NCI-H345 treated with DMSO at 0.1 percent for 48 hours (cell line): ENCODE measurements at regions not wholly inside any gene's neighbourhood (a gene's known extent, or its start where the extent isn't known, plus 50 kb on each side); places are given as distances from the start of the nearest gene placed in this dataset.
"Not testable (repeated sequence)": the region's sequence is repeated elsewhere in the genome, so short reads cannot be mapped to it uniquely, and the experiment has no call there.

Experiments used
- DNase-seq: peaks from one replicate; lab custom pipeline; 2025; ENCODE audit not compliant: unreplicated experiment; lab: John Stamatoyannopoulos, UW

DNA sequence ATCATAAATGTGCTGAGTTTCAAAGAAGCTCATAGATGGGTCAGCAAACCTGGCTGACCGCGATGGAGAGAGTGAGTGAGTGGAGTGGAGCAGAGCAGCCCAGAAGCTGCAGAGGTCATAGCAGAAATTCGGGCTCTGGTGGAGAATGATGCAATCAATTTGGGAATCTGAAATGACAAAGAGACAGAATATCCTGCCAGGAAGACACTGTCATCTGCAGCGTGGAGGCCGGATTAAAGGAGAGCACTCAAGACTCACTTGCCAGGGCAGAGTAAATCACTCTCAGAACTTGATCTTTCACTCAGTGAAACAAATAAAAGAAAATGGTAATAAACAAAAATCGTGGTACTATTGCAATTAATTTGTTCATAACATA, 109.6 kb upstream of the RREB1 start:
- DNase-seq: no peak

DNA sequence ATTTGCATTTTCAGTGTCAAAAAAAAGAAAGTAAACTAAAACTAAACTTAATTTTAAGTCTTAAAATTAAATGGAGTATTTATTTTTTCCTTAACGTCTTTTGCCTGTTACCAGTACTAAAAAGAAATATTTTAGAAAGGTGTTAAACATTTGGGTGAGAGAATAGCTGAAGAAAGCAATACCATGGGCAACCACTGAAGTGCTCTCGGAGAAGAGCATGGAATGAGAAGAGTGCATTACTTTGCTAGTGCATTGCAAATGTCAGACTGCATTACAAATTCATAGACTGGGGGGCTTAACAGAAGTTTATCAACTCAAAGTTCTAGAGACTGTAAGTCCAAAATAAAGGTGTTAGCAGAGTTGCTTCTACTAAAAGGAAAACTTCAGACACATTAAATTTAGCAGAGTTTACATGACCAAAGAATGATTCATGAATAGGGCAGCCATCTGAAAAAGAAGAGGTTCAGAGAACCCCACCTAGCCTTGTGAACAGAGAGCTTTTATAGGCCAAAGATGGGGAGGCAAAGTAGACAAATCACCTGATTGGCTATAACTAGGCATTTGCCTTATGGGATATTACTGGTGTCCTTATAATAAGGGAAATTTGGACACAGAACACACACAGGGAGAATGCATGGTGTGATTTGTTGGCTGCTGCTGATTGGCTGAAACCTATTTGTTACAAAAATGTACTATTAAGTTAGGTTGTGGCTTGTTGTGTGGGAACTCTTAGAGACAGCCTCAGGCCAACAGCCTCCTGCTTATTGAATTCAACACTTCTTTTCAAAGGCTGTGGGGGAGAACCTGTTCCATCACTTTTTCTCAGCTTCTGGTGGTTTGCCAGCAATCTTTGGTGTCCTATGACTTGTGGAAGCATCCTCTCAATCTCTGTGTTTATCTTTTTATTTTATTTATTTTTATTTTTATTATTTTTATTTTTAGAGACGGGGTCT, 106.7 kb upstream of the RREB1 start:
- DNase-seq: no peak

DNA sequence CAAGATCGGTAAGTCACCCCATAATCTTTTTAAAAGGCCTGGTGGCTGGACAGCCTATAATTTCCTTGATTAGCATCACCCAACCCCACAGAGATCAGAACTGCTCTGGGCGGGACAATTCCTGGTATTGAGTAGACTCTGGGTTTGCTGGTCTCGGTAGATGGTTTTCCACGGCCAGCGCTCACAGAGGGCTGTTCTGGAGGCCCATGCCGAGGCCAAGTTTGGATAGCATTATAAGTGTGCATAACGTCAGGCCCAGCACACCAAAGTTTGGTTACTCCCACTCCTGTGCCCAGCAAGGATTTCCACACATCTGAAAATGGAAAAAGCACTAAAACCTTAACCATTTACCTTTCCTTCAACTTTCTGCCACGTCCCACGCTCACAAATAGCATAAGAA, 104.7 kb upstream of the RREB1 start:
- no peak for DNase-seq

DNA sequence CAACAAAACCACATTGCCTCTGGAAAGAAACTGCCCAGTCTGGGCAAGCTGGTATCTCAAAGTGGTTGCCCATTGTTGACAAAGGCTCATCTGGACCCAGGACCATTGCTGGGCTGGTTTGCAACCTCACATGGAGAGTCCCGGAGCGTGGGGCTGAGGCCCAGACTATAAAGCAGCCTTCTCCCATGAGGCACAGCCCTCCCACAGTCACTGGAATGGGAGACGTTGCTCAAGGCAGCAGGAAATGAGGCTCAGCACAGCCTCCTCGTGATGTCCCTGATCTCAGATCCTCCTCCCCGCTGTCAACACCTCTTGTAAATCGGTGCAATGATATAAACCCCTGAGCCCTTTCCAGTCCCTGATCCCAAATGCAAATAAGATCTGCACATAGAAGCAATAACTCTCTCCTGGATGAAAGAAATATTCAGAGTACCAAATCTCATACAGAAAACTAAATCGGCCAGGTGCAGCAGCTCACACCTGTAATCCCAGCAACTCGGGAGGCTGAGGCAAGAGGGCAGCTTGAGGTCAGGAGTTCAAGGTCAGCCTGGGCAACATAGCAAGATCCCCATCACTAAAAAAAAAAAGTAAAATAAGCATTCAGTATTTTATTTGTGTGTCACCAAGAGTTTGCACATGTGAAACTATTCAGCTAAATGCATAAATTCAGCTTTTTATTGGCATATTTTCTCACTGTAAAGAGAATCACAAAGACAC, 103.0 kb upstream of the RREB1 start:
- DNase-seq: no peak

DNA sequence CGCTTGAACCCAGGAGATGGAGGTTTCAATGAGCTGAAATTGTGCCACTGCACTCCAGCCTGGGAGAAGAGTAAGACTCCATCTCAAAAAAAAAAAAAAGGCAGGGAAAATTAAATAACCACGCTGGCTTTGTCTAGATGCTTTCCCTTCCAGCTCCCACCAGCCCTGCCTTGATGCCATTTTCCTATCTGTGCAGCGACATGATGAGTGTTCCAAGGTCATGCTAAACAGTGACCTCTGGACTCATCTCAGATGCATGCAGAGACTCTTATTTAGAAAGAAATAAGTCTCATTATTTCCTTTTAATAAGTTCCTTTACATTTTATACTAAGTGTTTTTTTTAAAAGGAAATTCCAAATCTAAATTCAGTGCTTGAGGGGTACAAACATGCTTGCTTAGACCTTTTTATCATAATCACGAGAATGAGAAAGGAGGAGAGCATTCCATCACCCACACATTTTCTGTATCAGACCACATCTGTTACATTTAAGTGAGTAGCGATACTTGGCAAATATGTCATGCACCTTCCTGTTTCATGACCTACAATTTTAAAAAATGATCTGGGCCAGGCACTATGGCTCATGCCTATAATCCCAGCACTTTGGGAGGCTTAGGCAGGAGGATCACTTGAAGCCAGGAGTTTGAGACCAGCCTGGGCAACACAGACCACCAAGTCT, 101.1 kb upstream of the RREB1 start:
- no peak for DNase-seq

DNA sequence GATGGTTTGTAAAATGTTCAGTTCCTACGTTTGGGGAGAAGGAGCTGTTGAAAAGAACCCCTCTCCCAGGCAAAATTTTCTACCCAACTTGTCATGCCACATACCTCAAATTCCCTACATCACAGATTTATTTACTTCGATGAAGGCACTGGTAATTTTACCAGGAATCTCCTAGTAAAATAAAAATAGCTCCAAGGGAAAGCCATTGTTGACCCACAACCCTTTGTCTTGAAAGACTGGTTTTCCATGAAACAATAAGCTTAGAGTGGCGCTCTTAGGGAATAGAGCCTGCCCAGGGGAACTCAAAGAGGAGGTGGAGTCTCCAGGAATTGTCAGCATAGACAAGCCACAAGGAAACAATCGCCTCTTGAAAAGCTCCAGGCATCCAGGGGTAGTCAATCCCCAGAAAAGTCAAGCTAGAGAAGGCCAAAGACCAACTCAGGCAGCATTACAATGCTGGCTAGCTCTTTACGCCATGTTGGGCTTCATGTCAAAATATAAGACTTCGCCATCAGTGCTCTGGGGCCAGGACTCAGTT, 99.2 kb upstream of the RREB1 start:
- no peak for DNase-seq

DNA sequence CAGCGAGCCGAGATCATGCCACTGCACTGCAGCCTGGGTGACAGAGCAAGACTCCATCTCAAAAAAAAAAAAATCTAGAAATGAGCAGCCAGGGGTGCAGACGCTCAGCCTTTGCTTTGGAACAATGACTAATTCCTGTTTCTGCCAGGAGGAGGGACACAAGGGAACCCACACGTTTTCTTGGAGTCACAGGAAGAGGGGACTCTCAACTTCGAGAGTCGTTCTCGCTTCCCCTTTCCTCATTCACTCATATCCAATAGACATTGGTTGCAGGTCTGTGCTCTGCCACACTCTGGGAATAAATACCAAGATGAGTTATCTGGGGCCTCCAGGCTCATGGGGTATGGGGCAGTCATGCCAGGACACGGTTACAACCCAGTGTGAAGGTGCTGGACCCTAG, 91.5 kb upstream of the RREB1 start:
- no peak for DNase-seq

DNA sequence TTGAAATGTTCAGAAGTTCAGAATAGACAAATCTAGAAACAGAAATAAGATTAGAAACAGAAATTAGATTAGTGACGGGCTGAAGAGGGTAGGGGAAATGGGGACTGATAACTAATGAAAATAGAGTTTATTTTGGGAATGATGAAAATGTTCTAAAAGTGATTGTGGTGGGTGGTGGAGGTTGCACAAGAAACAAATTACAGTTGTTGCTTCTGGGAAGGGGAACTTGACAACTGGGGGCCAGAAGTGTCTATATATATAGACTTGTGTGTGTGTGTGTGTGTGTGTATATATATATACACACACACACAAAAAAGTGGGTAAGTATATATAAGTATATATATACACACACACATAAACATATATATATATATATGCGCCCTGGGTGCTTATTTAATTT, 86.5 kb upstream of the RREB1 start:
- DNase-seq: no peak

DNA sequence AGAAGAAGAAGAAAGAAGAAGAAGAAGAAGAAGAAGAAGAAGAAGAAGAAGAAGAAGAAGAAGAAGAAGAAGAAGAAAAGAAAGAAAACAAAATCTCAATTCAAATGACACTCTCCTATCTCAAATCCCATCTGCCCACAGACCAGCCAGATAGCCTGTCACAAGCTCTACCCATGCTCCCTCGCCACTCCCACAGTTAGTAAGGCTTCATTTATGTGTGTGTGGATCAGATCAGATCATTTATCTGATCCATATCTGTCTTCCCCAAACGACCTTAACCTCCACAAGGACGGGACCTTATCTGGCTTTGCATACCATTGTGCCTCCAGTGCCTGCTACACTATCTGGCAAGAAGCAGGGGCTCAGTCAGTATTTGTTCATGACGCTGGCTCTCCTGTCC, 81.9 kb upstream of the RREB1 start:
- DNase-seq: no peak

DNA sequence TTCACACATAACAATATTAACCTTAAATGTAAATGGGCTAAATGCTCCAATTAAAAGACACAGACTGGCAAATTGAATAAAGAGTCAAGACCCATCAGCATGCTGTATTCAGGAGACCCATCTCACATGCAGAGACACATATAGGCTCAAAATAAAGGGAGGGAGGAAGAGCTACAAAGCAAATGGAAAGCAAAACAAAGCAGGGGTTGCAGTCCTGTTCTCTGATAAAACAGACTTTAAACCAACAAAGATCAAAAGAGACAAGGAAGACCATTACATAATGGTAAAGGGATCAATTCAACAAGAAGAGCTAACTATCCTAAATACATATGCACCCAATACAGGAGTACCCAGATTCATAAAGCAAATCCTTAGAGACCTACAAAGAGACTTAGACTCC, 78.8 kb upstream of the RREB1 start:
- DNase-seq: not testable (repeated sequence)

DNA sequence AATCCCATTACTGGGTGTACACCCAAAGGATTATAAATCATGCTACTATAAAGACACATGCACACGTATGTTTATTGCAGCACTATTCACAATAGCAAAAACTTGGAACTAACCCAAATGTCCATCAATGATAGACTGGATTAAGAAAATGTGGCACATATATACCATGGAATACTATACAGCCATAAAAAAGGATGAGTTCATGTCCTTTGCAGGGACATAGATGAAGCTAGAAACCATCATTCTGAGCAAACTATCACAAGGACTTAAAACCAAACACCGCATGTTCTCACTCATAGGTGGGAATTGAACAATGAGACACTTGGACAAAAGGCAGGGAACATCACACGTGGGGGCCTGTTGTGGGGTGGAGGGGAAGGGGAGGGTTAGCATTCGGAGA, 76.8 kb upstream of the RREB1 start:
- not testable (repeated sequence) for DNase-seq

DNA sequence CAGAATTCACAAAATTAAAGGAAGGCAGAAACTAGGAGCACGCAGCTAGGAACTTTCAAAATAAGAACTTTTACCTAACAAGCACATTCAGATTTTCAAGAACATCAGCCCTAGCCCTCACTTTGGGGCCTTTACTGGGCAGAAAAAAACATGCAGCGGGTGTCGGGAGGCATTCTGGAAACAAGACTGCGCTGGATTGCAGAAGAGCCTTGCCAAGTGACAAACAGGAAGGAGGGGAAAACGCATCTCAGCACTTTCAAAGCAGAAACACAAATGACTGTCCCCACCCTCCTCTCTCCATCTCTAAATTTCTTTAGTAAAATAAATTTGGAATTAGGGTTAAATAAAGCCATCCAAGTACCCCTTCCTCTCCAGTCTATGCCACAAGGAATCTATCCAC, 74.6 kb upstream of the RREB1 start:
- no peak for DNase-seq

DNA sequence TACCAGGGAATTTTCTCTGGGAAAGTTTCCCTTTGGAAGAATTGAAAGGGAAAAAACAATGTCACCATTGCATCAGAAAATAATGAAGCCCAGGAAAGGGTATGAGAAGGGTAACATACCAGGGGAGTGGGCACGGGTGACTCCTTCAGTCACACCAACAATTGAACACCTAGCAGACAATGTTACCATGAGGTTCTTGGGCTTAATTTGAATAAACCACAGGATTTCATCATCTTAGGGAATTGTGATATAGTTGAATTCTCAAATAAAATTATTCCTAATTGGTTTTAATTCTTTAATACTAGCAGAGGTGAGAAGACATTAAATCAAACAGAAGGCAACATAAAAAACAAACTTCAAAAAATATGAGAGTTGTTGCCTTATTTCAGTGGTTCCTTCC, 73.7 kb upstream of the RREB1 start:
- no peak for DNase-seq

DNA sequence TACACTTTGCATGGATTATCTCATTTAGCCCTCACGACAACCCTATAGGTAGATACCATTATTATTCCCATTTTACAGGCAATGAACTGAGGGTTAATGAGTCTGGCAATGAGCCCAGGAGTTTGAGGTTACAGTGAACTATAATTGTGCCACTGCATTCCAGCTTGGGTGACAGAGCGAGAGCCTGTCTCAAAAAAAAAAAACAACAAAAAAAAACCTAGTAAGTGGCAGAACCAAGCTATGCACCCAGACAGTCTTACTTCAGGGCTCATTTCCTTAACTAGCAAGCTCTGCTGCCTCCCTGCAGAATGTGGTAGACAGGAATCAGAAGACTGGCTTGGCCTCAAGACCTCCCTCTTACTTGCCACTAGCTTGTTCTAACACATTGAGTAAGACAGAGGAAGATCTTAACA, 71.9 kb upstream of the RREB1 start:
- DNase-seq: no peak

DNA sequence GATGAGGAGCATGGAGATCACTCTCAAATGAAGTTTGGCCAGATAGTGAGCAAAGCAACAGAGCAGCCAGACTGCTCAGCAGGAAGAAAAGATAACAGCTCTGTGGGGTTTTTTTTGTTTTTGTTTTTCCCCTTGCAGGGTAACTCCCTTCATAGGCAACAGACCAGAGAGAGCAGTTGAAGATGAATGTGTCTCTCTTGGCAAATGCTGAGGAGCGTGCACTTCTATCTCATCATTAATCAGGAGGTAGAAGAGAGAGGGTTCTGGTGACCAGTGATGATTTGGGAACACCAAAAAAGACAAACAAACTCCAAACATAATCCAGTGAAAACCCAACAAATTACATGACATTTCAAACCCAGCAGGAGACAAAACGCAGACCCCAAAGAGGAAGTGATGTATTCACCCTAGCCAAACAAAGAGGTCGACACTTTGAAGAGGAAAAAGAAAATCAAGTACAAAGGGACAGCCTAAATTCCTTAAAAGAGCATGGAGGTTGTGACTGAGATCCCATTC, 66.2 kb upstream of the RREB1 start:
- peak; percentile 9 for DNase-seq

DNA sequence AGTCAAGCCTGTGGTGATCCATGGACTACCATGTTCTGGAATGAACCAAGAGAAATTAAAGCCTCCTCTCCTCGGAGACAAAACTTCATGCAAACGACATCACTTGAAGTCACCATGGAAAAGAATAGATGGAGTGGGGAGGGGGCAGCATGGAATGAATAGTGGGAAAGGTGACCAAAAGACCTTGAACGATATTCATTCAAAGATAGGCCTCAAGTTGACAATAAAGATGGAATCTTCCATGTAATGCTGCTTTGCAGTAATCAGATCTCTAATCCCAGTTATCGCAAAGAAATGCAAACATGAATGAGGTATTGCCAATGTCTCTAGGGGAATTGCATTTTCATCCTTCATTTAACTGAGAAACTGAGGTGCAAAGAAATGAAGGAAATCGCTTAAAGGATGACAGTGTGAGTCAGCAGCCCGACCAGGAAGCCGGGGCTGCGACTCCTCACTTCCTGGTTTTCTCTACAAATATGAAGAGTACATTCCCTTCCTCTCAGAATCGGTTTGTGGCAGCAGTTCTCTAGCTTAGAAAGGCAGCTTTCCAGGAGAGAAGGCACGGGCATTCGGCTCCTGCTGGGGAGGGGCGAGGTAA, 65.6 kb upstream of the RREB1 start:
- DNase-seq: no peak

DNA sequence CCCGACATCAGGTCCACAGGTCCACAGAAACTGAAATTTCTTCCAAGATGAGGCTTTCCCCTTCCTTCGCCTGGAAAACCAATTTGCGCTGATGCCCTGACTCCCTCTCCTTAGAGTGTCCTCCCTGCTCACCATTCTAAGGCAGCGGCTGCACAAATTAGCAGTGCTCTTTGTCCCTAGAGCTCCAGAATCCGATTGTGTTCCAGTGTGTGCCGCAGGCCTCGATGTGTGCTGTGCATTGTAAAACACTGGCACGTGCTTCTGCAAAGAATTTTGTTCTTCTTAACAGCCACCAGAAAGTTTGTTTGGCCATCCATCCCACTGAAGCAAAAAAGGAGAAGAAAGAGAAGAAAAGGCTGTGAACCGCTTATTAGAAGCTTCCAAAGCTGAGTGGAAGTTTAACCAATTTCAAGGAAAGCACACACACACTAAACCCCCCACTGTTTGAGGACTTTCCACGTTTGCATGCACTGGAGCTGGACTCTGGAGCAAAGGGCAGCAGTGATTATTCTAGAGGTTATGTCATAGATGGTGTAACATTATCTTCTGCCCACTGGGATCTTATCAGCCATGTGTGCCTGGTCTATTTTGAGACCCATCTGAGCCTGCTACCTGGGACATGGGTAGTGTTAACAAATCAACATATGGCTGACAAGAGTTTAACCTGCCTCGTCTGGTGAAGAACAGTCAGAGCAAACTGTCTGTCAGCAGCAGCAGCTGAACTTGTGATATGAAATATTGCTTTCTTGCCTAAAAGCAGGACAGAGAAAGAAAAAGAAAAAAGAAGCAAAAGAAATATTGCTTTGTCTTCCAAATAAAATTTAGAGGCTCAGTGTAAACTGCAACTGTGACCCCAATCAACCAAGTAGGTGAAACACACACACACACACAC, 64.9 kb upstream of the RREB1 start:
- no peak for DNase-seq

DNA sequence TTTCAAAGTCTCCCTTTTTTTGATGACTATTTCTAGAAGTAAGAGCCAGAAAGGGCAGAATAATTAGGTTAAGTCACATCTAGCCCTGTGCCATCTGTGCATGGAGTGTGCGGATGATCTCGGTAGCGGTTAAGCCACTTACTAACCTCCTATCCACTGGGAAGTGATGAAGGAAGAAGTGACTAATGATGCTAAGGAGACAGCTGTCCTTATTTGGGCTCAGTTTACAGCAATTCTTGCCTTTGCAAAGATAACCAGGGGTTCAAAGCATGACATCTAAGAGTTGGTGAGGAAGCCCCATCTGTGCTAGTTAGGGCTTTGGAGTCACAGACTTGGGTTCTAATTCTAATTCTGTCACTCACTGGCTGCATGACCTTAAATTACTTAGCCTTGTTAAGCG, 62.4 kb upstream of the RREB1 start:
- DNase-seq: no peak

DNA sequence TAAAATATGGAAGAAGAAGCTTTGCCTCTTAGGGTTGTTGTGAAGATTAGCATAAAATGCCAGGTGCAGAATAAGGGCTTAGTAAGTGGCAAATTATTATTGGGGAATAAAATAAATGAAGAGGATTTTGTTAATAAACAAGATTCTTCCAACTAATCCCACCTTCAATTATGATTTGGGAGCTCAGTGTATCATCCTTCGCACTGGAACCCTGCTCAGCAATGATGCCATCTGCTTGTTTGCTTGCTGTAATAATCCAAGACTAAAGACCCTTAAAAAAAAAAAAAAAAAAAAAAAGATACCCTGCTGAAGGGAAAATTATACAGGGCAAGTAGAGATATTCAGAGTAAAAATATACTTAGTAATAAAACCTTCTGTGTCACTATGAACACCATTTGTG, 62.0 kb upstream of the RREB1 start:
- DNase-seq: no peak

DNA sequence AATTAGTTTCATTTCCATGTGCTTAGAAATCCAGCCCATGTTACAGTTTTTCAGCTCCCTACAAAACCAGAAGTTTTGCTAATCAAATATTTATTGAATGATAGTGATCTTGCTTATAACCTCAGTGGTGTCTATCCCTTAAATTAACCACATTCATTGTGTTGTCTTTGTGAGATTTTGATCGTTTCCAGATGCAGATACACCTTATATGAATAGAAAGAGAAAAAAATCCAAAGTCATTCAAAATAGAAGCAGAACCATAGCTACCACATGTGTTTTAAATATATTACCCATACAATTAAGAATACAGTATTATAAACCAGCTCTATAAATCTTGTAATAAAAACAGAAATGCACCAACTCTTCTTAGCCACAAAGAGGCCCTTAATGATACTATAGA, 60.6 kb upstream of the RREB1 start:
- no peak for DNase-seq
